H9 (cell line): ENCODE measurements at regions not wholly inside any gene's neighbourhood (a gene's known extent, or its start where the extent isn't known, plus 50 kb on each side); places are given as distances from the start of the nearest gene placed in this dataset.

ENCODE experiments used
- DNase-seq: peaks from one replicate; pipeline ENCODE4 v3.0.0-alpha.2; 2017
- H2AFZ ChIP-seq: one replicate; pipeline ENCODE4 v1.6.1; 2013; ENCODE audit warnings: mild to moderate bottlenecking, low read length, control low read depth, moderate library complexity
- H2AK5ac ChIP-seq: 2 replicates; pipeline ENCODE4 v1.6.1; 2013; ENCODE audit warnings: low read length, control low read depth, mixed read lengths; ENCODE audit not compliant: insufficient read length
- H2BK120ac ChIP-seq: one replicate; pipeline ENCODE4 v1.6.1; 2013; ENCODE audit warnings: low read depth, mild to moderate bottlenecking, low read length, control low read depth, inconsistent platforms; ENCODE audit not compliant: poor library complexity, severe bottlenecking
- H2BK12ac ChIP-seq: 2 replicates; pipeline ENCODE4 v1.6.1; 2013; ENCODE audit warnings: low read length, control low read depth, mixed read lengths, low read depth; ENCODE audit not compliant: insufficient read length
- H2BK15ac ChIP-seq: 2 replicates; pipeline ENCODE4 v1.6.1; 2013; ENCODE audit warnings: low read depth, low read length, control low read depth
- H2BK20ac ChIP-seq: one replicate; pipeline ENCODE4 v1.6.1; 2013; ENCODE audit warnings: low read depth, mild to moderate bottlenecking, low read length, control low read depth, inconsistent platforms; ENCODE audit not compliant: poor library complexity, severe bottlenecking
- H2BK5ac ChIP-seq: 2 replicates; pipeline ENCODE4 v1.6.1; 2013; ENCODE audit warnings: low read length, control low read depth, mixed read lengths; ENCODE audit not compliant: insufficient read length
- H3K14ac ChIP-seq: 2 replicates; pipeline ENCODE4 v1.6.1; 2013; ENCODE audit warnings: low read length, control low read depth; ENCODE audit not compliant: insufficient read depth
- H3K18ac ChIP-seq: 2 replicates; pipeline ENCODE4 v1.6.1; 2013; ENCODE audit warnings: low read depth, mild to moderate bottlenecking, mixed read lengths, low read length, control low read depth; ENCODE audit not compliant: insufficient read length
- H3K23ac ChIP-seq: 2 replicates; pipeline ENCODE4 v1.6.1; 2013; ENCODE audit warnings: low read length, control low read depth, mixed read lengths, low read depth; ENCODE audit not compliant: insufficient read length
- H3K23me2 ChIP-seq: 2 replicates; pipeline ENCODE4 v1.6.1; 2013; ENCODE audit warnings: low read depth, mild to moderate bottlenecking, mixed read lengths, low read length, control low read depth; ENCODE audit not compliant: insufficient read length, poor library complexity, severe bottlenecking
- H3K27ac ChIP-seq: 2 replicates; pipeline ENCODE4 v1.5.1; 2013; ENCODE audit warnings: low read length, control low read depth, mixed read lengths, low read depth; ENCODE audit not compliant: insufficient read length
- H3K27me3 ChIP-seq: 2 replicates; pipeline ENCODE4 v1.6.1; 2013; ENCODE audit warnings: low read length, control low read depth, inconsistent platforms; ENCODE audit not compliant: insufficient read depth
- H3K4ac ChIP-seq: 2 replicates; pipeline ENCODE4 v1.6.1; 2013; ENCODE audit warnings: low read depth, mild to moderate bottlenecking, control low read depth, inconsistent platforms, low read length, moderate library complexity
- H3K4me1 ChIP-seq: 2 replicates; pipeline ENCODE4 v1.6.1; 2013; ENCODE audit warnings: low read length, control low read depth, inconsistent platforms; ENCODE audit not compliant: insufficient read depth
- H3K4me2 ChIP-seq: 2 replicates; pipeline ENCODE4 v1.6.1; 2013; ENCODE audit warnings: low read length, control low read depth, mixed read lengths; ENCODE audit not compliant: insufficient read length, insufficient read depth
- H3K56ac ChIP-seq: 2 replicates; pipeline ENCODE4 v1.6.1; 2013; ENCODE audit warnings: low read depth, mild to moderate bottlenecking, mixed read lengths, low read length, control low read depth; ENCODE audit not compliant: insufficient read length
- H3K79me1 ChIP-seq: 2 replicates; pipeline ENCODE4 v1.6.1; 2013; ENCODE audit warnings: low read depth, mild to moderate bottlenecking, moderate library complexity, low read length, control low read depth, inconsistent platforms; ENCODE audit not compliant: insufficient read depth, poor library complexity, severe bottlenecking
- H3K79me2 ChIP-seq: 2 replicates; pipeline ENCODE4 v1.6.1; 2013; ENCODE audit warnings: low read length, control low read depth, inconsistent platforms; ENCODE audit not compliant: insufficient read depth
- H3K9ac ChIP-seq: 2 replicates; pipeline ENCODE4 v1.6.1; 2013; ENCODE audit warnings: low read length, control low read depth, mixed read lengths; ENCODE audit not compliant: insufficient read length; ENCODE audit errors: extremely low read depth
- H3K9me3 ChIP-seq: one replicate; pipeline ENCODE4 v1.6.1; 2013; ENCODE audit warnings: low read depth, low read length, inconsistent platforms; ENCODE audit not compliant: control insufficient read depth
- H3T11ph ChIP-seq: one replicate; pipeline ENCODE4 v1.6.1; 2013; ENCODE audit warnings: mild to moderate bottlenecking, low read length, control low read depth, inconsistent platforms
- H4K20me1 ChIP-seq: one replicate; pipeline ENCODE4 v1.6.1; 2013; ENCODE audit not compliant: control insufficient read depth, insufficient read length, insufficient read depth
- H4K5ac ChIP-seq: 2 replicates; pipeline ENCODE4 v1.6.1; 2013; ENCODE audit warnings: low read depth, mild to moderate bottlenecking, mixed read lengths, low read length, control low read depth; ENCODE audit not compliant: insufficient read length
- H4K8ac ChIP-seq: replicated peaks from 2 replicates; pipeline ENCODE4 v1.6.1; 2013; ENCODE audit warnings: low read length, control low read depth, mixed read lengths, low read depth; ENCODE audit not compliant: insufficient read length
- H4K91ac ChIP-seq: 2 replicates; pipeline ENCODE4 v1.6.1; 2013; ENCODE audit warnings: low read depth, mild to moderate bottlenecking, moderate library complexity, mixed read lengths, low read length, control low read depth; ENCODE audit not compliant: insufficient read length
- H3K27ac Mint-ChIP-seq, 3 experiments: 2 replicates in 2 of 3; 3 replicates in 1 of 3; pipeline ENCODE4 v1.8.0; 2020 to 2021; ENCODE audit warnings: mixed read lengths in 3 of 3, mild to moderate bottlenecking in 1 of 3, moderate library complexity in 1 of 3
- H3K27me3 Mint-ChIP-seq: 2 replicates; pipeline ENCODE4 v1.8.0; 2021; ENCODE audit warnings: low read depth, mild to moderate bottlenecking, moderate library complexity, mixed read lengths
- H3K36me3 Mint-ChIP-seq, 3 experiments: 2 replicates in 2 of 3; 3 replicates in 1 of 3; pipeline ENCODE4 v1.8.0; 2020 to 2021; ENCODE audit warnings: low read depth in 3 of 3, mixed read lengths in 3 of 3; ENCODE audit not compliant: insufficient read depth in 1 of 3
- H3K4me1 Mint-ChIP-seq, 2 experiments: 2 replicates each; pipeline ENCODE4 v1.8.0; 2020; ENCODE audit warnings: mixed read lengths in 2 of 2
- H3K4me3 Mint-ChIP-seq, 2 experiments: 2 replicates in 1 of 2; 3 replicates in 1 of 2; pipeline ENCODE4 v1.8.0; 2020 to 2021; ENCODE audit warnings: mild to moderate bottlenecking in 2 of 2, mixed read lengths in 2 of 2, moderate library complexity in 1 of 2
- H3K9me3 Mint-ChIP-seq, 2 experiments: 2 replicates in 1 of 2; 3 replicates in 1 of 2; pipeline ENCODE4 v1.8.0; 2020; ENCODE audit warnings: mild to moderate bottlenecking in 2 of 2, mixed read lengths in 2 of 2, moderate library complexity in 1 of 2
- CTCF ChIP-seq: fragments of 200-600 bp; sonication (generic); conservative IDR thresholded peaks from 3 replicates; pipeline ENCODE4 v1.8.0; 2021; ENCODE audit warnings: antibody characterized with exemption, mild to moderate bottlenecking
- WGBS: extraction: QIAGEN DNeasy Blood & Tissue Kit; methylation state at CpG from one replicate; pipeline ENCODE4 v1.1.7; 2013; ENCODE audit warnings: missing lambda C conversion rate, low lambda C conversion rate, mixed read lengths; ENCODE audit not compliant: insufficient read length; ENCODE audit errors: extremely low coverage; 5-methylcytosine and 5-hydroxymethylcytosine counted together

GRCh38 chr13:96904232-96904631 is 90.0 kb downstream of the OXGR1 start:
- peaks cover 2% of the 10 kb centered on the region for H3K27me3 Mint-ChIP-seq
- DNase-seq = no peak
- H3K9me3 Mint-ChIP-seq = no peaks in the 10 kb centered on the region
- Histone ChIP-seq H3K14ac (no peak overlapping the region), H3K9me3 (no peaks in the 10 kb centered on the region), H2BK5ac (no peak overlapping the region), H2BK120ac (no peak overlapping the region), H3K27ac (no peak overlapping the region), H4K8ac (no peak overlapping the region), H2AK5ac (no peak overlapping the region), H2BK12ac (no peak overlapping the region), H3K23ac (no peak overlapping the region), H3K4me2 (no peak overlapping the region), H4K91ac (no peak overlapping the region), H2BK20ac (no peak overlapping the region), H3K23me2 (no peaks in the 10 kb centered on the region), H3K4ac (no peak overlapping the region), H4K20me1 (no peaks in the 10 kb centered on the region), H3K79me2 (no peaks in the 10 kb centered on the region), H3K79me1 (no peaks in the 10 kb centered on the region), H3K56ac (no peak overlapping the region), H3K4me1 (no peaks in the 10 kb centered on the region; the same call in 1 of the 2 replicates), H3T11ph (no peak overlapping the region), H3K27me3 (no peaks in the 10 kb centered on the region; the same call in 1 of the 2 replicates), H4K5ac (no peak overlapping the region), H3K9ac (no peak overlapping the region), H2AFZ (peak overlapping the region; percentile 18), H2BK15ac (no peak overlapping the region), H3K18ac (no peak overlapping the region)
- H3K4me3 Mint-ChIP-seq = no peak overlapping the region
- WGBS = no CpG with 5 or more reads among the region's 2 CpGs
- H3K36me3 Mint-ChIP-seq = no peaks in the 10 kb centered on the region
- H3K27ac Mint-ChIP-seq = no peak overlapping the region
- peaks cover 18 to 24% of the 10 kb centered on the region in 2 experiments for H3K4me1 Mint-ChIP-seq
- no peak for TF ChIP-seq CTCF
